OCI-LY7 (cell line): ENCODE measurements at regions not wholly inside any gene's neighbourhood (a gene's known extent, or its start where the extent isn't known, plus 50 kb on each side); places are given as distances from the start of the nearest gene placed in this dataset.

ENCODE experiments used
- BruUV-seq: library from RNA; stranded (reverse); fragments of 400-500 nt; replicated peaks from 2 replicates; lab custom pipeline; 2021; lab: Mats Ljungman, UMichigan
- CTCF ChIA-PET: fragments of 300-600 bp; sonication (Branson Sonifier 250); formaldehyde crosslinking; loops from one replicate; lab custom pipeline; 2022; ENCODE audit warnings: antibody characterized with exemption; ENCODE audit not compliant: unreplicated experiment; lab: Charles Lee
- POLR2A ChIA-PET: fragments of 300-600 bp; sonication (Branson Sonifier 250); formaldehyde crosslinking; loops from one replicate; lab custom pipeline; 2022; ENCODE audit warnings: antibody characterized with exemption; lab: Charles Lee
- DNase-seq: peaks from one replicate; pipeline ENCODE4 v3.0.0-alpha.2; 2015; ENCODE audit warnings: low spot score
- H2AFZ ChIP-seq: fragments of 200-600 bp; sonication (generic), shearing (Covaris generic); 2 replicates; pipeline ENCODE4 v1.6.1; 2014; ENCODE audit warnings: mild to moderate bottlenecking, antibody characterized with exemption, low read length, moderate library complexity
- H3K27ac ChIP-seq: fragments of 200-600 bp; sonication (generic); 2 replicates; pipeline ENCODE4 v1.5.1; 2014; ENCODE audit warnings: mixed run types, low read depth, mild to moderate bottlenecking, moderate library complexity, low read length, inconsistent platforms; ENCODE audit not compliant: poor library complexity, severe bottlenecking
- H3K36me3 ChIP-seq: fragments of 200-600 bp; sonication (generic); 2 replicates; pipeline ENCODE4 v1.6.1; 2014; ENCODE audit warnings: mild to moderate bottlenecking, antibody characterized with exemption, low read length, moderate library complexity, mixed read lengths; ENCODE audit not compliant: insufficient read depth
- H3K4me1 ChIP-seq: fragments of 200-600 bp; sonication (generic); 2 replicates; pipeline ENCODE4 v1.5.1; 2014; ENCODE audit warnings: mild to moderate bottlenecking, low read length; ENCODE audit not compliant: insufficient read depth, poor library complexity, severe bottlenecking
- H3K4me2 ChIP-seq: fragments of 200-600 bp; sonication (generic); 2 replicates; pipeline ENCODE4 v1.6.1; 2014; ENCODE audit warnings: mild to moderate bottlenecking, low read length
- H3K4me3 ChIP-seq: fragments of 200-600 bp; sonication (generic); 2 replicates; pipeline ENCODE4 v1.5.1; 2014; ENCODE audit warnings: mild to moderate bottlenecking, low read depth, low read length; ENCODE audit not compliant: poor library complexity, severe bottlenecking
- H3K79me2 ChIP-seq: fragments of 200-600 bp; sonication (generic); 2 replicates; pipeline ENCODE4 v1.6.1; 2016; ENCODE audit warnings: low read depth, mild to moderate bottlenecking, low read length, moderate library complexity, mixed read lengths; ENCODE audit not compliant: insufficient read depth
- H3K9me2 ChIP-seq: fragments of 200-600 bp; sonication (generic); 2 replicates; pipeline ENCODE4 v1.6.1; 2016; ENCODE audit warnings: mild to moderate bottlenecking, low read length, mixed read lengths; ENCODE audit not compliant: insufficient read depth
- H3K9me3 ChIP-seq: fragments of 200-600 bp; sonication (generic); 2 replicates; pipeline ENCODE4 v1.6.1; 2014; ENCODE audit warnings: mild to moderate bottlenecking, mixed run types, low read length, mixed read lengths
- H4K20me1 ChIP-seq: fragments of 200-600 bp; sonication (generic); 2 replicates; pipeline ENCODE4 v1.6.1; 2014; ENCODE audit warnings: mild to moderate bottlenecking, antibody characterized with exemption, low read length, moderate library complexity, mixed read lengths; ENCODE audit not compliant: insufficient read depth
- EZH2phosphoT487 ChIP-seq: fragments of 200-600 bp; sonication (generic); IDR thresholded peaks from 2 replicates; pipeline ENCODE4 v1.6.1; 2018; ENCODE audit warnings: low read depth, borderline replicate concordance, mild to moderate bottlenecking, mixed run types, antibody characterized with exemption, low read length, moderate library complexity, mixed read lengths
- intact Hi-C: fragments of 100-400 bp; cut with micrococcal nuclease; formaldehyde crosslinking; loops from one replicate; pipeline ENCODE4 v1.10.0; 2022; ENCODE audit not compliant: unreplicated experiment
- TF ChIP-seq, protein P1 (sequence below): fragments of 200-600 bp; sonication (generic); conservative IDR thresholded peaks from 2 replicates; pipeline ENCODE4 v1.5.1; 2014; ENCODE audit warnings: mild to moderate bottlenecking, antibody characterized with exemption, low read length, moderate library complexity, mixed read lengths

DNA sequence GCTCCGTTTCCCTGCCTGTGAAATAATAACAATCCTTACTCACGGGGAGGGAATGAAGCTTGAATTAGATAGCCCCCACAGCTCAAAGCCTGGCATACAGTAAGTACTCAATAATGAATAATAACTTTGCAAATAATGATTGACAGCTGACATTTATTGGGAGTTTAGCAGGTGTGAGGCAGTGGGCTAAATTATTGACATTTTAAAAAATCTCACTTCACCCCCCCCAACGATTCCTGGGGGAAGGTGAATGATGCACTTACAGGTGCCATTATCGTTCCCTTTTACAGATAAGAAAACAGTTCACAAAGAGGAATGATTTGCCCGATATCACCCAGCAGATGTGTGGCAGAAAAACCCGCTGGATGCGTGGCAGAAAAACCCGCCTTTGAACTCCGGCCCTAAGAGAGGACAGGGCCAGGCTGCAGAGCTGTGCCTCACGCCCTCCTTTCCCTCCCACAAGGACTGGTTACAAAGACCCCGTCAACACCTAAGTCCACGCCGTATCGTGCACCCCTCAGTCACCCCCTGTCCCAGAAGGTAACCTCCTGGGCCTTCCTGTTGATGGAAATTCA lies 114.2 kb upstream of the PTPN1 start:
- Histone ChIP-seq H2AFZ (no peak overlapping the region), H3K79me2 (no peaks in the 10 kb centered on the region), H3K27ac (no peak overlapping the region), H3K4me3 (no peak overlapping the region), H3K9me3 (no peaks in the 10 kb centered on the region), H3K4me1 (no peaks in the 10 kb centered on the region), H3K36me3 (no peaks in the 10 kb centered on the region), H3K9me2 (no peaks in the 10 kb centered on the region), H3K4me2 (no peak overlapping the region), H4K20me1 (no peaks in the 10 kb centered on the region)
- TF ChIP-seq, protein P1, sequence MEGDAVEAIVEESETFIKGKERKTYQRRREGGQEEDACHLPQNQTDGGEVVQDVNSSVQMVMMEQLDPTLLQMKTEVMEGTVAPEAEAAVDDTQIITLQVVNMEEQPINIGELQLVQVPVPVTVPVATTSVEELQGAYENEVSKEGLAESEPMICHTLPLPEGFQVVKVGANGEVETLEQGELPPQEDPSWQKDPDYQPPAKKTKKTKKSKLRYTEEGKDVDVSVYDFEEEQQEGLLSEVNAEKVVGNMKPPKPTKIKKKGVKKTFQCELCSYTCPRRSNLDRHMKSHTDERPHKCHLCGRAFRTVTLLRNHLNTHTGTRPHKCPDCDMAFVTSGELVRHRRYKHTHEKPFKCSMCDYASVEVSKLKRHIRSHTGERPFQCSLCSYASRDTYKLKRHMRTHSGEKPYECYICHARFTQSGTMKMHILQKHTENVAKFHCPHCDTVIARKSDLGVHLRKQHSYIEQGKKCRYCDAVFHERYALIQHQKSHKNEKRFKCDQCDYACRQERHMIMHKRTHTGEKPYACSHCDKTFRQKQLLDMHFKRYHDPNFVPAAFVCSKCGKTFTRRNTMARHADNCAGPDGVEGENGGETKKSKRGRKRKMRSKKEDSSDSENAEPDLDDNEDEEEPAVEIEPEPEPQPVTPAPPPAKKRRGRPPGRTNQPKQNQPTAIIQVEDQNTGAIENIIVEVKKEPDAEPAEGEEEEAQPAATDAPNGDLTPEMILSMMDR = no peak
- TF ChIP-seq EZH2phosphoT487 = no peak
- ChIA-PET CTCF (no interaction called here), POLR2A (no interaction called here)
- DNase-seq = no peak
- intact Hi-C loops = no loop called here
- BruUV-seq = no TSS peak

DNA sequence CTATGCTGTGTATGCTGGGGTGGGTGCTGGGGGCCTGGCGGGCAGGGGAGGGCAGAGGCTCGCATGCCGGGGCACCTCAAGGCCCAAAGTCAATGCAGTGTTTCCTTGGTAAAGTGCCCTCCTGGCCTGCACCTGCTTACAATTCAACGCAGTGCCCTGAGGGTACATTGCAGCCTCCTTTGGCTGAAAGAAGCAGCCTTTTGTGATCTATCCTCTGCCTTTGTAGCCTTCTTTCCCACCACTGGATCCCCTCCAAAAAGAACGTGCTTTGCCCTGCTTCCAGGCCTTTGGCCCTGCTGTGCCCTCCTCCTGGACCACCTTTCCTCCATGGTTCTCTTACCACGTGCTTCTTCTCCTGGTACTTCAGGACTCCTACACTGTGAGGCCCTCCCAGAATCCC lies 113.6 kb upstream of the PTPN1 start:
- H3K27ac ChIP-seq = no peak overlapping the region
- DNase-seq = no peak
- no peaks in the 10 kb centered on the region for H3K79me2 ChIP-seq
- no peaks in the 10 kb centered on the region for H3K36me3 ChIP-seq
- BruUV-seq = no TSS peak
- no peak overlapping the region for H3K4me3 ChIP-seq
- H4K20me1 ChIP-seq = no peaks in the 10 kb centered on the region
- TF ChIP-seq, protein P1 = no peak
- TF ChIP-seq EZH2phosphoT487 = no peak
- ChIA-PET CTCF (no interaction called here), POLR2A (no interaction called here)
- H3K9me3 ChIP-seq = no peaks in the 10 kb centered on the region
- H3K9me2 ChIP-seq = no peaks in the 10 kb centered on the region
- no peak overlapping the region for H3K4me2 ChIP-seq
- no peak overlapping the region for H2AFZ ChIP-seq
- H3K4me1 ChIP-seq = no peaks in the 10 kb centered on the region
- intact Hi-C loops = no loop called here

DNA sequence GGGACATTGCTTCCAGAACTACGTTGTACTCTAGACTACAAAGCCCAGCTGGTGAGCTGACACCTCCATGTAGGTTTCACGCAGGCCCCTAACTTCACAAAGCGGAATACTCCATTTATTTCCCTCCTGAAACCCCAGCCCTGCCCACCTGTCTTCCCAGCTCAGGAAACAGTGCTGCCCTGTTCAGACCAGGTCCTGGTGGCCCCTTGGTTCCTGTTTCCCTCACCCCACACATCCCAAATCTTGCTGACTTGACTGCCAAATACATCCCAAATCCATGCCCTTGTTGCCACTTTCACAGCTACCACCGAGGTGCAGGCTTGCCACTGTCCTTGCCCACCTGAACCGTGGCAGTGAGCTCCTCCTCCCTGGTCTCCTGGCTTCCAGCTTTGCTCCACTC lies 113.1 kb upstream of the PTPN1 start:
- no peaks in the 10 kb centered on the region for H3K9me3 ChIP-seq
- CTCF ChIA-PET = no interaction called here
- H4K20me1 ChIP-seq = no peaks in the 10 kb centered on the region
- DNase-seq = no peak
- POLR2A ChIA-PET = no interaction called here
- H3K27ac ChIP-seq = no peak overlapping the region
- no peak overlapping the region for H3K4me3 ChIP-seq
- no peaks in the 10 kb centered on the region for H3K79me2 ChIP-seq
- no peak overlapping the region for H2AFZ ChIP-seq
- H3K36me3 ChIP-seq = no peaks in the 10 kb centered on the region
- no TSS peak for BruUV-seq
- no peaks in the 10 kb centered on the region for H3K4me1 ChIP-seq
- intact Hi-C loops = no loop called here
- H3K4me2 ChIP-seq = no peak overlapping the region
- H3K9me2 ChIP-seq = no peaks in the 10 kb centered on the region
- no peak for TF ChIP-seq EZH2phosphoT487
- TF ChIP-seq, protein P1 = no peak
